HepG2 (cell line): ENCODE measurements at regions not wholly inside any gene's neighbourhood (a gene's known extent, or its start where the extent isn't known, plus 50 kb on each side); places are given as distances from the start of the nearest gene placed in this dataset.

Experiments
- ATAC-seq: fragments of 200-7000 bp; cut with Tn5 transposase; 3 replicates; pipeline ENCODE4 v1.9.1; 2020; ENCODE audit warnings: mild to moderate bottlenecking, moderate library complexity
- BruUV-seq: library from RNA; stranded (reverse); fragments of 400-500 nt; replicated peaks from 2 replicates; lab custom pipeline; 2021; lab: Mats Ljungman, UMichigan
- CTCF ChIA-PET: fragments of 300-600 bp; formaldehyde crosslinking; extraction: SDS; loops from one replicate; lab custom pipeline; 2021; ENCODE audit warnings: low total read pairs, inconsistent platforms, low intra/inter-chr PET ratio; lab: Yijun Ruan, JAX
- POLR2A ChIA-PET: fragments of 350-600 bp; sonication (Branson Sonifier 250); formaldehyde crosslinking; loops from one replicate; lab custom pipeline; 2020; ENCODE audit warnings: antibody characterized with exemption, inconsistent platforms; lab: Yijun Ruan, JAX
- DNase-seq: peaks from one replicate; pipeline ENCODE4 v3.0.0-alpha.2; 2015; ENCODE audit warnings: low spot score
- FAIRE-seq: peaks from 3 replicates; lab custom pipeline; 2011; peaks lifted over from hg19 to GRCh38; lab: Jason Lieb, UNC
- H2AFZ ChIP-seq: one replicate; pipeline ENCODE4 v1.6.1; 2011; ENCODE audit warnings: low read length, inconsistent platforms
- H3K27ac ChIP-seq: fragments of 300-600 bp; 3 replicates; pipeline ENCODE4 v1.8.0; 2011; ENCODE audit warnings: mixed run types, mild to moderate bottlenecking, mixed read lengths, low read length, inconsistent platforms; ENCODE audit not compliant: insufficient read depth; ENCODE audit errors: extremely low read length
- H3K27me3 ChIP-seq, 2 experiments: fragments of 200-600 bp in 1 of 2; 2 replicates in 1 of 2; 3 replicates in 1 of 2; pipeline versions ENCODE4 v1.6.0 to v1.8.0; 2011; ENCODE audit warnings: low read length in 2 of 2, mild to moderate bottlenecking in 2 of 2, moderate library complexity in 2 of 2, inconsistent platforms in 1 of 2; ENCODE audit not compliant: insufficient read depth in 2 of 2, control insufficient read depth in 1 of 2
- H3K36me3 ChIP-seq, 2 experiments: fragments of 200-600 bp in 1 of 2; replicated peaks in 1 of 2; 2 replicates in 1 of 2; 3 replicates in 1 of 2; pipeline versions ENCODE4 v1.5.1 to v1.8.0; 2011; ENCODE audit warnings: low read length in 2 of 2, inconsistent platforms in 1 of 2; ENCODE audit not compliant: insufficient read depth in 2 of 2, control insufficient read depth in 1 of 2
- H3K4me1 ChIP-seq: 2 replicates; pipeline ENCODE4 v1.5.1; 2012; ENCODE audit warnings: low read length, inconsistent platforms; ENCODE audit not compliant: insufficient read depth
- H3K4me2 ChIP-seq: 2 replicates; pipeline ENCODE4 v1.6.0; 2011; ENCODE audit warnings: low read depth, low read length, inconsistent platforms
- H3K4me3 ChIP-seq, 3 experiments: fragments of 200-600 bp in 1 of 3; sonication (generic), shearing (Covaris generic) in 1 of 3; replicated peaks in 1 of 3; 2 replicates each; pipeline ENCODE4 v1.5.1; 2011 to 2016; ENCODE audit warnings: low read length in 3 of 3, inconsistent platforms in 2 of 3, low read depth in 2 of 3, mild to moderate bottlenecking in 2 of 3, control low read depth in 1 of 3, mixed read lengths in 1 of 3; ENCODE audit not compliant: insufficient read depth in 1 of 3
- H3K79me2 ChIP-seq: one replicate; pipeline ENCODE4 v1.6.1; 2011; ENCODE audit warnings: low read length, inconsistent platforms; ENCODE audit not compliant: insufficient read depth
- H3K9ac ChIP-seq: 2 replicates; pipeline ENCODE4 v1.6.0; 2011; ENCODE audit warnings: mild to moderate bottlenecking, low read depth, low read length, inconsistent platforms; ENCODE audit not compliant: insufficient read depth
- H3K9me3 ChIP-seq: 2 replicates; pipeline ENCODE4 v1.5.1; 2012; ENCODE audit warnings: mild to moderate bottlenecking, low read length
- H4K20me1 ChIP-seq: 2 replicates; pipeline ENCODE4 v1.6.0; 2011; ENCODE audit warnings: inconsistent platforms, mild to moderate bottlenecking, low read length, moderate library complexity; ENCODE audit not compliant: insufficient read depth
- ATAD3A ChIP-seq: sonication (generic); formaldehyde crosslinking; IDR thresholded peaks from 2 replicates; pipeline ENCODE4 v1.4.0; 2020; ENCODE audit warnings: missing genetic modification reagents
- FOXJ3 ChIP-seq: sonication (generic); formaldehyde crosslinking; IDR thresholded peaks from 2 replicates; pipeline ENCODE4 v1.4.0; 2020; ENCODE audit warnings: missing genetic modification reagents, mild to moderate bottlenecking, borderline replicate concordance
- GTF3A ChIP-seq: sonication (generic); formaldehyde crosslinking; conservative IDR thresholded peaks from 2 replicates; pipeline ENCODE4 v1.4.0; 2020; ENCODE audit warnings: mild to moderate bottlenecking, missing genetic modification reagents
- HOXA9 ChIP-seq: sonication (generic); formaldehyde crosslinking; IDR thresholded peaks from 2 replicates; pipeline ENCODE4 v1.8.1; 2022; ENCODE audit warnings: missing genetic modification reagents, mild to moderate bottlenecking, moderate library complexity, borderline replicate concordance
- MLX ChIP-seq: IDR thresholded peaks from 2 replicates; pipeline ENCODE4 v1.6.1; 2016
- NFRKB ChIP-seq: fragments of 450-650 bp; IDR thresholded peaks from 2 replicates; pipeline ENCODE4 v1.6.1; 2017
- RARA ChIP-seq: IDR thresholded peaks from 2 replicates; pipeline ENCODE4 v1.6.1; 2016; ENCODE audit warnings: missing genetic modification reagents, missing compliant biosample characterization
- RFX3 ChIP-seq: IDR thresholded peaks from 2 replicates; pipeline ENCODE4 v1.6.1; 2016; ENCODE audit warnings: missing biosample characterization, missing genetic modification reagents
- SKI ChIP-seq: fragments of 450-650 bp; IDR thresholded peaks from one replicate; pipeline ENCODE4 v1.6.1; 2018; ENCODE audit warnings: mild to moderate bottlenecking; ENCODE audit not compliant: partially characterized antibody
- ZBTB14 ChIP-seq: sonication (generic); formaldehyde crosslinking; IDR thresholded peaks from 2 replicates; pipeline ENCODE4 v1.4.0; 2020; ENCODE audit warnings: missing genetic modification reagents
- ZBTB7A ChIP-seq: sonication (generic); formaldehyde crosslinking; IDR thresholded peaks from 2 replicates; pipeline ENCODE4 v1.8.0; 2022; ENCODE audit warnings: mild to moderate bottlenecking, missing genetic modification reagents
- ZFP36 ChIP-seq: fragments of 150-350 bp; IDR thresholded peaks from 2 replicates; pipeline ENCODE4 v1.6.1; 2018; ENCODE audit warnings: borderline replicate concordance, low read length, low read depth; ENCODE audit not compliant: partially characterized antibody
- ZMYM2 ChIP-seq: sonication (generic); formaldehyde crosslinking; IDR thresholded peaks from 2 replicates; pipeline ENCODE4 v1.8.0; 2022; ENCODE audit warnings: mild to moderate bottlenecking, missing genetic modification reagents
- ZNF24 ChIP-seq: fragments of 450-650 bp; IDR thresholded peaks from 2 replicates; pipeline ENCODE4 v1.6.1; 2017; ENCODE audit warnings: antibody characterized with exemption, mild to moderate bottlenecking
- ZNF746 ChIP-seq: sonication (generic); formaldehyde crosslinking; IDR thresholded peaks from 2 replicates; pipeline ENCODE4 v1.8.0; 2022; ENCODE audit warnings: mild to moderate bottlenecking, missing genetic modification reagents
- ZNF891 ChIP-seq: sonication (generic); formaldehyde crosslinking; IDR thresholded peaks from 2 replicates; pipeline ENCODE4 v1.5.0; 2020; ENCODE audit warnings: mild to moderate bottlenecking, missing genetic modification reagents
- ZSCAN29 ChIP-seq: sonication (generic); formaldehyde crosslinking; conservative IDR thresholded peaks from 2 replicates; pipeline ENCODE4 v1.4.0; 2020; ENCODE audit warnings: mild to moderate bottlenecking, missing genetic modification reagents
- WGBS: methylation state at CpG from one replicate; pipeline ENCODE4 v1.1.6; 2017; ENCODE audit warnings: low lambda C conversion rate; 5-methylcytosine and 5-hydroxymethylcytosine counted together
- in situ Hi-C: cut with HindIII; loops from 2 replicates; pipeline ENCODE4 v1.10.0; 2017; ENCODE audit warnings: low pct_unique_long_range_greater_than_20kb; ENCODE audit not compliant: extremely low pct_ligation_motif_present
- intact Hi-C: fragments of 100-400 bp; cut with micrococcal nuclease; formaldehyde crosslinking; loops from one replicate; pipeline ENCODE4 v1.10.0; 2022; ENCODE audit not compliant: unreplicated experiment

- no peak for FAIRE-seq
- no peak for ATAC-seq
- ChIA-PET CTCF (no interaction called here), POLR2A (no interaction called here)
- Histone ChIP-seq H3K36me3 (no peaks in the 10 kb centered on the region), H3K27me3 (no peaks in the 10 kb centered on the region), H4K20me1 (no peaks in the 10 kb centered on the region), H3K79me2 (no peaks in the 10 kb centered on the region), H3K27ac (no peak overlapping the region), H3K4me3 (no peak overlapping the region), H3K9ac (no peak overlapping the region), H2AFZ (no peak overlapping the region), H3K4me2 (no peak overlapping the region), H3K9me3 (no peaks in the 10 kb centered on the region), H3K4me1 (no peaks in the 10 kb centered on the region)
- TF ChIP-seq MLX = no peak
- no peak for TF ChIP-seq RARA (CRISPR knock-in tag)
- no peak for TF ChIP-seq ZFP36
- TF ChIP-seq ZBTB7A = no peak
- TF ChIP-seq ATAD3A = no peak
- TF ChIP-seq ZBTB14 = no peak
- TF ChIP-seq ZNF746 (CRISPR knock-in tag) = no peak
- no peak for TF ChIP-seq ZNF891 (CRISPR knock-in tag)
- no peak for TF ChIP-seq FOXJ3 (CRISPR knock-in tag)
- no peak for TF ChIP-seq HOXA9 (CRISPR knock-in tag)
- TF ChIP-seq SKI = no peak
- TF ChIP-seq ZNF24 = no peak
- TF ChIP-seq ZSCAN29 (CRISPR knock-in tag) = no peak
- no peak for TF ChIP-seq GTF3A
- TF ChIP-seq RFX3 (CRISPR knock-in tag) = no peak
- no peak for TF ChIP-seq NFRKB
- no peak for TF ChIP-seq ZMYM2 (CRISPR knock-in tag)
- WGBS = 46% methylated on average over 6 of the region's 7 CpGs
- in situ Hi-C loops = loop anchor here (10.0 kb wide), 1 partner anchor 60 kb away; no protein-coding TSS in a partner anchor
- no peak for DNase-seq
- intact Hi-C loops = no loop called here
- BruUV-seq = no TSS peak
These were observed 583.0 kb downstream of the BCOR start for GRCh38 chrX:39514801-39515200.
